Loucy (cell line): ENCODE measurements at regions not wholly inside any gene's neighbourhood (a gene's known extent, or its start where the extent isn't known, plus 50 kb on each side); places are given as distances from the start of the nearest gene placed in this dataset.

Source experiments
- H2AFZ ChIP-seq: fragments of 200-600 bp; sonication (generic); 2 replicates; pipeline ENCODE4 v1.6.0; 2016; ENCODE audit warnings: antibody characterized with exemption, mild to moderate bottlenecking, low read length, moderate library complexity
- H3F3A ChIP-seq: fragments of 200-600 bp; 2 replicates; pipeline ENCODE4 v1.6.0; 2016; ENCODE audit warnings: antibody characterized with exemption, low read depth, mild to moderate bottlenecking
- H3K27me3 ChIP-seq: fragments of 200-600 bp; sonication (generic); 2 replicates; pipeline ENCODE4 v1.6.1; 2014; ENCODE audit warnings: low read length, mild to moderate bottlenecking; ENCODE audit not compliant: insufficient read depth, poor library complexity, severe bottlenecking
- H3K36me3 ChIP-seq: fragments of 200-600 bp; sonication (generic); 2 replicates; pipeline ENCODE4 v1.6.1; 2016; ENCODE audit warnings: low read length; ENCODE audit not compliant: insufficient read depth
- H3K4me1 ChIP-seq: fragments of 200-600 bp; sonication (generic); 2 replicates; pipeline ENCODE4 v1.5.1; 2014; ENCODE audit warnings: low read length, mild to moderate bottlenecking; ENCODE audit not compliant: insufficient read depth, poor library complexity, severe bottlenecking
- H3K4me2 ChIP-seq: fragments of 200-600 bp; sonication (generic); 2 replicates; pipeline ENCODE4 v1.6.0; 2014; ENCODE audit warnings: antibody characterized with exemption, low read length, low read depth, mild to moderate bottlenecking; ENCODE audit not compliant: poor library complexity, severe bottlenecking
- H3K4me3 ChIP-seq: fragments of 200-600 bp; sonication (generic); 2 replicates; pipeline ENCODE4 v1.5.1; 2014; ENCODE audit warnings: low read length, mild to moderate bottlenecking, mixed read lengths; ENCODE audit not compliant: poor library complexity, severe bottlenecking
- H3K79me2 ChIP-seq: fragments of 200-600 bp; sonication (generic); 2 replicates; pipeline ENCODE4 v1.6.1; 2014; ENCODE audit warnings: low read length; ENCODE audit not compliant: insufficient read depth
- H3K9ac ChIP-seq: fragments of 200-600 bp; sonication (generic); 2 replicates; pipeline ENCODE4 v1.6.0; 2014; ENCODE audit warnings: mild to moderate bottlenecking, low read depth, low read length, moderate library complexity; ENCODE audit not compliant: poor library complexity, severe bottlenecking
- H3K9me2 ChIP-seq: fragments of 200-600 bp; sonication (generic); replicated peaks from 2 replicates; pipeline ENCODE4 v1.6.1; 2016; ENCODE audit warnings: low read depth, low read length, mixed read lengths
- H3K9me3 ChIP-seq: fragments of 200-600 bp; sonication (generic); 2 replicates; pipeline ENCODE4 v1.6.1; 2014; ENCODE audit warnings: mild to moderate bottlenecking, antibody characterized with exemption, low read length, low read depth; ENCODE audit not compliant: insufficient read depth
- H4K20me1 ChIP-seq: fragments of 200-600 bp; sonication (generic); 2 replicates; pipeline ENCODE4 v1.6.0; 2014; ENCODE audit warnings: antibody characterized with exemption, low read length, mild to moderate bottlenecking; ENCODE audit not compliant: insufficient read depth, poor library complexity, severe bottlenecking
- CTCF ChIP-seq: fragments of 200-600 bp; sonication (generic); conservative IDR thresholded peaks from 2 replicates; pipeline ENCODE4 v1.5.1; 2014; ENCODE audit warnings: mild to moderate bottlenecking, antibody characterized with exemption, low read length
- EZH2phosphoT487 ChIP-seq: fragments of 200-600 bp; IDR thresholded peaks from 2 replicates; pipeline ENCODE4 v1.6.1; 2018; ENCODE audit warnings: antibody characterized with exemption, mild to moderate bottlenecking, moderate library complexity, borderline replicate concordance

- Histone ChIP-seq H3K9me3 (no peaks in the 10 kb centered on the region), H3K9ac (no peak overlapping the region), H3K36me3 (no peaks in the 10 kb centered on the region), H3K4me3 (no peak overlapping the region), H3K9me2 (no peaks in the 10 kb centered on the region), H4K20me1 (no peaks in the 10 kb centered on the region), H3K4me1 (no peaks in the 10 kb centered on the region), H3K4me2 (no peak overlapping the region), H3K27me3 (no peaks in the 10 kb centered on the region), H3F3A (no peaks in the 10 kb centered on the region), H2AFZ (no peak overlapping the region), H3K79me2 (no peaks in the 10 kb centered on the region)
- no peak for TF ChIP-seq EZH2phosphoT487
- TF ChIP-seq CTCF: no peak
Observed at GRCh38 chr3:181859518-181859917, 147.8 kb downstream of the SOX2 start.

GRCh38 chr3:181860235-181860634 is 148.5 kb downstream of the SOX2 start:
- no peak overlapping the region for H2AFZ ChIP-seq
- H3K4me2 ChIP-seq: no peak overlapping the region
- no peaks in the 10 kb centered on the region for H3K27me3 ChIP-seq

GRCh38 chr3:181862502-181862901 is 150.8 kb downstream of the SOX2 start:
- Histone ChIP-seq H4K20me1 (no peaks in the 10 kb centered on the region), H3K9me3 (no peaks in the 10 kb centered on the region), H3K79me2 (no peaks in the 10 kb centered on the region), H3K27me3 (no peaks in the 10 kb centered on the region), H2AFZ (no peak overlapping the region), H3K4me1 (no peaks in the 10 kb centered on the region), H3K4me3 (no peak overlapping the region), H3K36me3 (no peaks in the 10 kb centered on the region), H3K9me2 (no peaks in the 10 kb centered on the region), H3F3A (no peaks in the 10 kb centered on the region), H3K4me2 (no peak overlapping the region), H3K9ac (no peak overlapping the region)
- no peak for TF ChIP-seq CTCF

More at GRCh38 chr3:181860235-181860634, 148.5 kb downstream of the SOX2 start:
- Histone ChIP-seq H3K4me3 (no peak overlapping the region), H3K9me2 (no peaks in the 10 kb centered on the region), H3K9ac (no peak overlapping the region), H3F3A (no peaks in the 10 kb centered on the region), H3K79me2 (no peaks in the 10 kb centered on the region), H3K36me3 (no peaks in the 10 kb centered on the region), H3K4me1 (no peaks in the 10 kb centered on the region), H3K9me3 (no peaks in the 10 kb centered on the region), H4K20me1 (no peaks in the 10 kb centered on the region)
- no peak for TF ChIP-seq EZH2phosphoT487
- no peak for TF ChIP-seq CTCF
